ENCODE measurements at regions not wholly inside any gene's neighbourhood (a gene's known extent, or its start where the extent isn't known, plus 50 kb on each side); places are given as distances from the start of the nearest gene placed in this dataset.

DNA sequence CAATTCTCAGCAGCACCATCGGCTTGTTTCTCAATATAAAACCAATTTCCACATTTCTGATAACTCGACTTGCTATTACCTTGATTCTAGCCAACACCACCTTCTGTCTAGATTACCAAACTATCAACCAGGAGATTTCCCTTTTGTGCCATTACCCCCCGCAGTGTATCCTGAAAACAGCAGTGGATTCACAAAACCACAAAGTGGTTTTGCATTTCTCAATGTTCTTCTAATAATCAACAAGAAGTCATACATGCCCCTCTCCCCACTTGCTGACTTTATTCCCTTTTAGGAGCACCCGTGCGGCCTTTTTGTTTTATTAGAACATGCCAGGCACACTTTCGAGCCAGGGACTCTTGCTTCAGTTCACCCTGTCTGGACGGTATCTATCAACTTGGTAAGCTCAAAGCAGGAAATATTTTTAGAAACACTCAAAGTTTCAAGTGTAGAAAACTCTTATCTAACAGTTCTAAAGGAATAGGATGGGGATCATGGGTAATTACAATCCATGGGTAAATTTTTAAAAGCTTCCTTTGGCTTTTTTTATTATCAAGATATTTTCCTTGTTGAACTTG is 967.4 kb downstream of the EFNB2 start:
- no peak for DNase-seq (ENCODE audit: low read depth in 2 of 3, low spot score in 2 of 3)

DNA sequence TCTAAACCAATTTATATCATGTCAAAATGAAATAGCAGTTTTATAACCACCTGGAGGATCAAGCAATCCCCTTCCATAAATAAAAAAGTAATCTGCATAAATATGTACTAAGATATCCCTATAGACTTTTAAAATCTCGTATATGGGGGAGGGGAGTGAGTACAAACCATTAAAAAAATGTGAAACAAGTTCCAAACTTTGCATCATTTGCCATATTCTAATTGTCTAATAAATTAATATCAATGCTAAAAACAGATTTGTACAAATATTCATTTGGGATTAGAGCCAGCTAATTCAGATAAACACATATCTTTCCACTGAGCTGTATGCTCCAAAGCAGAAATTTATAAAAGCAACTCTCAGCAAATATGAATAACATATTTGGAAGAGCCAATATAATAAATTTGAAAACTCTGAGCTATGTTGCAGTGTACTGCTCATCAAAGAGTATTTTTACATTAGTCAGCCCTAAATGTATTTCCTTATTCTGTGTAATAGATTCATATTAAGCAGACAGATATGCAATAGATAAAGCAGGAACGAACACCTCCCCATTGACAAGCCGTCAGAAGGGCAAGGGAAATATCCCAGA is 970.2 kb downstream of the EFNB2 start:
- no peak for DNase-seq (ENCODE audit: low read depth in 2 of 3, low spot score in 2 of 3)

DNA sequence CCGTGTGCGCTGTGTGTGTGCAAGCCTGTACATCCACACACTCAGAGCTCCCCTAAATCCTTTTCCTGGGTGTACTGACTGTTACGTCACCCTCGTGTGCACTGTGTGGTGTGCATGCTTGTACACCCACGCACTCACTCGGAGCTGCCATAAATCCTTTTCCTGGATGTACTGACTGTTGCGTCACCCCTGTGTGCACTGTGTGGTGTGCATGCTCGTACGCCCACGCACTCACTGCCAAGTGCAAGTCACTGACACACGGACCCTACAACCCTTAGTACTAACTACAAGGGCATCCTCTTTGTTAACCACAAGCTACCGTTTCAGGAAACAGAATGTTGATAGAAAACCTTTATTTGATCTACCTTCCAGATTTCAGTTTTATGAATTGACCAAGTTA is 983.4 kb downstream of the EFNB2 start:
- DNase-seq (ENCODE audit: low read depth in 2 of 3, low spot score in 2 of 3), result no peak

DNA sequence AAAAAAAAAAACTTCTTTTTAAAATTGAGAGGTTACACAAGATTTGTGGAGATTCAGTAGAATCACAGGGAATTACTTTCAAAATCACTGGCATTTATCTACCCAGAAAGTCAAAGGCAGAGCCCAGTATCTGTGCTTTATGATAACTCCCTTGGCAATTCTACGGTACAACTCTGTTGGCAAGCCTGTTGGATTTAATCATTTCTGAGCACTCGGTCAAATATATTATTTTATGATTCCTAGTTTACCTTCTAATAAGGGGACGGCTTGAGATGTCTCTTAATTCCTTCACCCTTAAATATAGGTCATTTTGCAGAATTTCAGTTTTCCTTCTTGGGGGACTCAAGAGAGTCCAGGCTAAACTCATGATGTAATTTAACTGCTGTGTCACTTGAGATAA is 987.6 kb downstream of the EFNB2 start:
- no peak for DNase-seq (ENCODE audit: low read depth in 2 of 3, low spot score in 2 of 3)

DNA sequence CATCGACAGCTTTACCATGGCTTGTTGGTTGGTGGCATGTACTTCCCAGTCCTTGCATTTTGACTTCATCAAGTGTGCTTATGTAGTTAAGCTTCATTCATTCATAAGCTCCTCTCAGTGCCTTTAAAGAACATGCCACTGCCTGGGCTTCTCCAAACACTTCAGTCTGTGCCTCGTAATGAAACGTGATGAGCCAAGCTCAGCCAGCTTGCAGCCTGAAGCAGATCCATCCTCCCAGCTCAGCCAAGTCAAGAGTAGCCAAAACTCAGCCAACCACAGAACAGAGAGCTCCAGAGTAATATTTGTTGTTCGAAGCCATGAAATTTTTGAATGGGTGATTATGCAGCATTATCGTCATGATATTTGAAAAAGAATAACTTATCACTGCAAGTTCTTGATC is 989.7 kb downstream of the EFNB2 start:
- no peak for DNase-seq (ENCODE audit: low read depth in 2 of 3, low spot score in 2 of 3)

DNA sequence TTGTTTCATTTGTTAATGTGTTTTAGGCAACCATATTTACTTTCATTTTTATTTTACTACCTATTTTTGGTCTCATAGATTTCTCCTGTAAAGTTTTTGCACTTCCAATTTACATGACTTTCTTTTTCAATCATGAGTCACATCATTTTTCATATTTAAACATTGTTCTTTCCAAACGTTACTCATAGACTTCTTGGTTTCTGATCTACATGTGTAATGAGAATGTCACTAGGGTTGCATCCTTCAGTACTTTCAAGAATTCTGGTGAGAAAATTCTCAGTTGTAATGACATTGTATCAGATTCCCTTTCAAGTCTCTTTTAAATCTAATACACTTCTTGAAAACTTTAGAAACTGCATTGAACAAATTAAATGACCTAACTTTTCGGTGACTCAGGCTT is 991.7 kb downstream of the EFNB2 start:
- no peak for DNase-seq (ENCODE audit: low read depth in 2 of 3, low spot score in 2 of 3)

DNA sequence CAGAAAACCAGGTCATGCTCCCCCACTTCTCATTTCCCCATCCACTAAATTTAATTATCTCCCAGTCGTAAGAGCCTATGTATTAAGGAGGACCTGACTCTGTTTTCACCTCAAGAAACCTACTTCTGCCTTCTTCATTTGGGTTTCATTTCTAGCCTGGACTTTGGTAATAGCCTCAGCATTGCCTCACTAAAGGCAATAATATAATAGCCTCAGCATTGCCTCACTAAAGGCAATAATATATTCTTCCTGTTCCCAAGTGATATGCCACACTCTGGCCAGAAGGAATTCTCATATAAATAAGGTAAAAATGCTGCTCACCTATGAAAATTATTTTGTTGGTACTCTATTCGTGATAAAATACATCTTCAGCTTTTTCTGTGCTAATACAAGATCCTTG is 993.9 kb downstream of the EFNB2 start:
- DNase-seq (ENCODE audit: low read depth in 2 of 3, low spot score in 2 of 3), result no peak

DNA sequence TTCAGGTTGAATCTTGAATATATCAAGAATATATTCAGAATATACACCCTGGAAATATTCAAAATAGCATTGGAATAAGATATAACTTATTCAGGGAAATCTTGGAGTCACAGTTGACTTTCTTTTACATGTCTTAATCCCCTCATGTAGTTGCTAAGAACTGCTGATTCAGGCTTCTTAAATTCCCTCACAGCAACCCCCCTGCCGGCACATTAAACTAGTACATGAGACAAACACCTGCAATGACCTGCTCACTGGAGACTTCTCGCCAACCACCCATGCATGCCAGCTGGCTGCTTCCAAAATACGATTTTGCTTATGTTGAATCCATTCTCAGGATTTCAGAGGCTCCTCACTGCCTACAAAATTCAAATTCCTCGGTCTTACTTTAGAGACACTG is 997.1 kb downstream of the EFNB2 start:
- DNase-seq (ENCODE audit: low read depth in 2 of 3, low spot score in 2 of 3), result no peak

DNA sequence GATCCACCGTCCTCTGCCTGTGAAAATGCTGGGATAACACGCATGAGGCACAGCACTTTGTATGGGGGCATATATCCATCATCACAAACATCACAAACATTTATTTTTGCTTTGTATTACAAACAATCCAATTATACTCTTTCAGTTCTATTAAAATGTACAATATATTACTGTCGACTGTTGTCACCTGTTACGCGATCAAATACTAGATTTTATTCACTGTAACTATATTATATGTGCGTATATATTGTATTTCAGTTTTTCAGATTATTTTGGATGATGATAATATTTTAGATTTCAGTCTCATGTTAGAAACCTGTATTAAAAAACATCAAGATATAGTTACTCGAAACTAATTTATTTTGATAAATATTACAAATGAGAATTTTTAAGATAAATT is 998.3 kb downstream of the EFNB2 start:
- no peak for DNase-seq (ENCODE audit: low read depth in 2 of 3, low spot score in 2 of 3)

DNA sequence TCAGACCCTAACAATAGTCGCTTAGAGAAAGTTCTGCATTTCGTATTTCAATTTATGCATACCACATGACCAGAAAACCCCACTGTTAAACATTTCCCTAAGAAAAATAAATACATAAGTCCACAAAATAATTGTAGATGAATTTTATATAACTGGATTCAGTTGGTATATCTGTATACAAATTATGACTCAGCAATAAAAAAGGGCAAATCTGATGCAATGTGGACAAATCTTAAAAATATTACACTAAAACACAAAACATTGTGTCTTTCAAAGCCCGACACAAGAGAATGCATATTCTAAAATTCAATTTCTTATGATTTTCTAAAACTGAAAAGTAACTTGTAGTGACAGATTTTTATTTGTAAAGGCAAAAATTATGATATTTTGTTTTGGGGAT is 1005.0 kb downstream of the EFNB2 start:
- DNase-seq (ENCODE audit: low read depth in 2 of 3, low spot score in 2 of 3), result no peak

DNA sequence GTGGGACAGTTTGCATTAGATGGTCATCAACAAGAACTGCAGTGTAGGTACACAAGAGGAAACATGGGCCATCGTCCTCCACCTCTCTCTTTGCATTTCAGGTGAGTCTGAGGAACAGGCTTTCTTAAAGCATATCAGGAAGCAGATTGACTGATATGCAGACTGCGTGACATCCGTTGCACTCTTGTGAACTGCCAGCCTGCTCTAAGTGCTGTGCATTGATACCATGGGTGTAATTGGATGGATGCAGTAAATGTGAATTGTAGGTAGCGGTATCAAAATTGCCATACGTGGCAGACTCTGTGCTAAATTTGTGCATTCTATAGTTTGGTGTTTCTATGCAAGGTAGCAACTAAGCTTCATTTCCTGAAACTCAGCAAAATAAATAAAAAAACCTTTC is 1008.3 kb downstream of the EFNB2 start:
- DNase-seq (ENCODE audit: low read depth in 2 of 3, low spot score in 2 of 3), result no peak

DNA sequence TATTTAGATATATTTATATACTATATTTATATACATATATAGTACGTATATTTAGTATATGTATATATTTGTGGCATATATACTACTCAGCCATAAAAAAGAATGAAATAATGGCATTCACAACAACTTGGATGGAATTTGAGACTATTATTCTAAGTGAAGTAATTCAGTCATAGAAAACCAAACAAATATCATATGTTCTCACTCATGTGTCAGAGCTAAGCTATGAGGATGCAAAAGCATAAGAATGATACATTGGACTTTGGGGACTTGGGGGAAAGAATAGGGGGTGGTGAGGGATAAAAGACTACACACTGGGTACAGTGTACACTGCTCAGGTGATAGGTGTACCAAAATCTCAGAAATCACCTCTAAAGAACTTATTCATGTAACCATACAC is 1015.7 kb downstream of the EFNB2 start:
- no peak for DNase-seq (ENCODE audit: low read depth in 2 of 3, low spot score in 2 of 3)

DNA sequence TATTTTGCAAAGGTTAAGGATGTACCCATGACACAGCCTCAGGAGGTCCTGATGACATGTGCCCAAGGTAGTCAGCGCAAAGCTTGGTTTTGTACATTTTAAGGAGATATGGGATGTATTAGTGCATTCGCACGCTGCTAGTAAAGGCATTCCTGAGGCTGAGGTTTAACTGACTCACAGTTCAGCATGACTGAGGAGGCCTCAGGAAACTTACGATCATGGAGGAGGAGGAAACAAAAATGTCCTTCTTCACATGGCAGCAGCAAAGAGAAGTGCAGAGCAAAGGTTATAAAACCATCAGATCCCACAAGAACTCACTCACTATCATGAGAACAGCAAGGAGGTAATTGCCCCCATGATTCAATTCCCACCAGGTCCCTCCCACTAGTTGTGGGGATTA is 1017.4 kb downstream of the EFNB2 start:
- no peak for DNase-seq (ENCODE audit: low read depth in 2 of 3, low spot score in 2 of 3)

DNA sequence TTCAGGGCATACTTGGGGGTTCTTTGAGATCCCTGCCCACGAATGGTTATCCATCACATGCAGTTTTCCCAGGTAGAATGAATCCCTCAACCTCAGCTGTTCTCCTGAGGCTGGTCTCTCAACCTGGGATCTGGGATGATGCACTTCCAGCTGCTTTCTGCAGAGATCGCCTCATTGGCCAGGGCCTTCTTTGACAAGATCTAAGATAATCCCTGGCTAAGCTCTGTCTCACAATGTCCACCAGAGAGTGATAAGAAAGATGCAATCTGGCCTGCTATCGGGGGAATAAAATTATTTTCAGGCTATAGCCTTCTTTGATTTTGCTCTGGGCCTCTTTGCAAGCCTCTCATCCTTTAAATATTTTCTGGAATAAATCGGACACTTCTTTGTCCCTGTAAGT is 1021.1 kb downstream of the EFNB2 start:
- DNase-seq (ENCODE audit: low read depth in 2 of 3, low spot score in 2 of 3), result no peak

DNA sequence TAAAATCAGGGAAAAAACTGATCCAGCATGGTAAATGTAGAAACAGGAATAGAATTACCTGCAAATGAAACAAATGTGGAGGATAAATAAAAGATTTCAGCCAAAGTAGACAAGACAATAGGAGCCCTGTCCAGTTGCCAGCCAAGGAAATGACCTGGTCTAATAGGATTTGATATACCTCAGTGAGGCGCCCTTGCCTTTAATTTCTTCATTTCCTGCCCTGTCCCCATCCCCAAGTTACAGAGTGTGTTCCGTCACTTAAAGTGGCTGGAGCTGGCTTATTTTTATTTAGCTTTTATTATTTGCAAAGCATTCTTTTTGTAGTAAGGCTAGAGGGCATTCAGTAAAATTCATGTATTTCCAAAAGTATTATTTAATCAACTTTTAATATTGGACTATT is 1022.0 kb downstream of the EFNB2 start:
- no peak for DNase-seq (ENCODE audit: low read depth in 2 of 3, low spot score in 2 of 3)

DNA sequence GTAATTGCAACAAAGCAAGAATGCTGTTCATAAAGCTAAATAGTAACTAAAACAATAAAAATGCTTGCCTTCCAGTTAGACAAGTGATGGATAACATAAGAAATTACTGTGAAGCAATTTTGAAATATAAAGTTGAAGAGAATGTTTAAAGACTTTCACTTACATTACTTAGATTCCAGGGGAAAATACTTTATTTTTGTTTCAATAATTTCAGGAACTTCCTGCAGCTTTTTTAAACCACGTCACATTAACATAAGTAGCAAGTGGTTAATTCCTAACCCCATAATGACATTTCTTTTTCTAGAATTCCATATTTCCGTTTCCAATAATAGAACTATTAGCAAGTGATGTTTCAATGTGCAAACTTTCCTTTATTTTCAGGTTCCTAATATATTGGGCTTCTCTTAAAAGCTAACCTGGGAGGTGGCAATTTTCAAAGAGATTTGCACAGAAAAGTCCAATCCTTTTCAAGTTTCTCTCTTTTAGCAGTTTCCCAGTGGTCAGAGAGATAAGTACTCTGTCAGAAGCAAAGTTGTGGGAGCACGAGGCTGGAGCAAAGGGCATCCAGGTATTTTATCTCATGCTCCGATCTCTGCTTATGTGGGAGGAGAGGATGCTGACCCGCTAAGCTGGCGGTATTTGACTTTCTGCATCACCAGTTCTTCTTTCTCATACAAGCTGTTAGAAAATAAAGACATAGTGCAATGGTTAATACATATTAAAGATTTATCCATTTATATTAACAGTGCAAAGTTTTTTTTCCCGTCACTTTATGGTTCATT is 1025.3 kb downstream of the EFNB2 start:
- DNase-seq (ENCODE audit: low read depth in 2 of 3, low spot score in 2 of 3), result no peak

DNA sequence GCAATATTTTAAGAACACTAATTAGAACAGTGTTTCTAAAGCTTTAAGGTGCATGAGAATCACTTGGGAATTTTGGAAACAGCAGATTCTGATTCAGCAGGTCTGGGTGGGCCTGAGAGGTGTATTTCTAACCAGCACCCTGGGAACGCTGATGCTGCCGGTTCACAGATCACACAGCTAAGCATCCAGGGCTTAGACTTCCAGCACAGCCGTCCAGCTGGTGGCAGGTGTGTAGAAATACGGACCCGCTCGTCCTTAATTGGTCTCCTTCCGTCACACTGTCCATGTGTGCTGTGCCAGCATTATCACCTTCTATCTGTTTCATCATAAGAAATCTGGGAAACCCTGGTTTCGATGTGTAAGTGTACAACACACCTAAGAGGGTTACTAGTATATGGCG is 1029.0 kb downstream of the EFNB2 start:
- no peak for DNase-seq (ENCODE audit: low read depth in 2 of 3, low spot score in 2 of 3)

DNA sequence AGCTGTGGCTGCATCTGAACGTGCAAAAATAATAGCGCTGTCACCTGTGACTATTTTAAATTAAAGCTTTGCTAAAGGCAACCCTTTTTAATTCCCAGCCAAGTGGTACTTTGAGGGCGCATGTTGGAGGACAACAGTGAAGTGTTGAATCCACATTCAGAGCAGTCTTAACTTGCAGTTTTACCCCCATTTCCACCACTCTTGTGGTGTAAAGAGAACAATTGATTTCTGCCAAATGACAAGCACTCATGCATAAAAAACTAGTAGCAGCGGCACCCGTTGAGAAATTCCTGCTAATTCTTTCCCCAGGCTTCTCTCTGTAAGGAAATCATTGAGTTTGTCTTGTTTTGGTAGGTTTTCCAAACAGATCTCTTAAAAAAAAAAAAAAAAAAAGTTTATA is 1033.3 kb downstream of the EFNB2 start:
- no peak for DNase-seq (ENCODE audit: low read depth in 2 of 3, low spot score in 2 of 3)

DNA sequence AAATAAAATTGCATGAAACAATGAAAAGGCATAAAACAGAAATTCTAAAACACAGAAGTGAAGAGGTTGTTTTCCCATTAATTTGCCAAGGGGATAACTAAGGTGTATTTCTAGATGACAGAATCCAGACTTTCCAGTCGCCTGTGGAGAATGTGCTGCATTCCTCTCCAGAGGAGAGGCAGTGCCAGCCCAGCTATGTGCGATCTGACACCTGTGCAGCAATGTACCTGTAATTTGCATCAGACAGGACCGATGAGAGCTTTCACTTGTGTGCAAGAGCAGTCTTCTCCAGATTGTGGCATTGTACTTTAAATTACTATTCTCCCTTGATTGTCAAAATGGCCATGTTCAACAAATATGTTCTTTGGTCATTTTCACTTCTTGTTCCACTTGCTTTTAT is 1037.9 kb downstream of the EFNB2 start:
- DNase-seq (ENCODE audit: low read depth in 2 of 3, low spot score in 2 of 3), result no peak

DNA sequence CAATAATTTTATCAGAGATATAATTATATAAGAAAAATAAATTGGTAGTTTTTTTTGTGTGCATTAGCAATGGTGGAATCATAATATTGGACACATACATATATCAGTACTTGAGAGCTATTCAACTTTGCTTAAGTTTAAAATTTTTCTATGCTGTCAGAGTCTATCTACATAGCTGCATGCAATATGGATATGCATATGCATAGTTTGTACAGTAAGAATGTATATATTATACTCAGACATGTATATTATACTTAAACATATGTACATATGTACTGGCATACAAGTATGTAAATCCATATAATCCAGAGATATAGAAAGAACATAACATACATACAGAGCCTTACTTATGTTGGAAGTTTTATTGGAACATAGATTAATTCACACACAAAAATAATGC is 1043.2 kb downstream of the EFNB2 start:
- DNase-seq (ENCODE audit: low read depth in 2 of 3, low spot score in 2 of 3), result no peak

DNA sequence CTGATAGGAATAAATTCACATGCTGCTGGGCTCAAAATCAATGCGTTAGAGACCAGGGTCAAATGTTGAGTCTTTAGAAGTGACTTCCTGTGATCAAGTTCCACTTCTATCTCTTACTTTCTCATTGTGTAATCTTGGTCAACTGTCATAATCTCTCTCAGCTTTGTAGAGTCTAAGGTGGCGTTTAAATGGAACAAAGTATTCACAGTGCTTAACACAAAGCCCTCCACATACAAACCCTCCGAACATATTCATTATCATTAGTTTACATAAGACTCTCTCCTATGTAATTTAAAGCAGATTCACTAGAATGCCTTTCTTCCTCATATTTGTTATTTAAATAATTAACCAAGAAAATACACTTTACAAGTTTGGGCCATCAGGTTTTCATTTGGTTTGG is 1044.1 kb downstream of the EFNB2 start:
- no peak for DNase-seq (ENCODE audit: low read depth in 2 of 3, low spot score in 2 of 3)

DNA sequence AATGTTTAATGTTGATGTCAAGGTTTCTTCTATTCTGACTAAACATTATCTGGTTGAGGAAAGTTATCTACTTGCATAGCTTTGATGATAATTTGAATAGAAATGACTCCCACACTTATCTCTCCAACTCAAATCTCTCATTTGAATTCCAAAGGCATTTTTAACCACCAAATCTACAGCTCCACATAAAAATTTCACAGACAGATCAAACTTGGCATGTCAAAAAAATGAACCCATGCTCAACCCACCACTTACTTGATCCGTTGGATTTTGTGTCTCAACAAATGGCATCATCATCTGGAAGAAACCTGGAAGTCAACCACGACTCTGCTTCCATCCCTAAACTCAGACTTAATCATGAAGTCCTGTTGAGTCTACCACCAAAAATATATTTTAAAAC is 1050.4 kb downstream of the EFNB2 start:
- no peak for DNase-seq (ENCODE audit: low read depth in 2 of 3, low spot score in 2 of 3)
